T-cell (primary cell): ENCODE measurements at regions not wholly inside any gene's neighbourhood (a gene's known extent, or its start where the extent isn't known, plus 50 kb on each side); places are given as distances from the start of the nearest gene placed in this dataset.

ENCODE experiments used
- ATAC-seq, 4 experiments: fragments of 200-7000 bp in 3 of 4; fragments of 150-1000 bp in 1 of 4; cut with Tn5 transposase; replicated peaks in 1 of 4; 1 replicate in 3 of 4; 2 replicates in 1 of 4; pipeline ENCODE4 v1.10.0; 2021; ENCODE audit warnings: moderate library complexity in 3 of 4, mild to moderate bottlenecking in 2 of 4, moderate number of reproducible peaks in 1 of 4
- CTCF ChIA-PET, 2 donors: fragments of 300-600 bp; sonication (Branson Sonifier 250); formaldehyde crosslinking; loops; one replicate each; lab custom pipeline; 2022; ENCODE audit warnings: antibody characterized with exemption in 2 of 2; lab: Charles Lee
- POLR2A ChIA-PET, 2 donors: fragments of 300-600 bp; sonication (Branson Sonifier 250); formaldehyde crosslinking; loops; one replicate each; lab custom pipeline; 2022; ENCODE audit warnings: antibody characterized with exemption in 2 of 2; lab: Charles Lee
- DNase-seq, 35 experiments: peaks; one replicate each; pipeline versions ENCODE4 v3.0.0 to v3.0.0-alpha.2; 2013 to 2023
- H3K27ac ChIP-seq: one replicate; pipeline ENCODE4 v1.5.1; 2013; ENCODE audit warnings: low read length
- H3K27me3 ChIP-seq, 2 experiments: replicated peaks in 1 of 2; 1 replicate in 1 of 2; 2 replicates in 1 of 2; pipeline versions ENCODE4 v1.6.1 to v1.7.0; 2013; ENCODE audit warnings: low read length in 1 of 2, mixed read lengths in 1 of 2; ENCODE audit not compliant: control insufficient read depth in 2 of 2, insufficient read depth in 2 of 2; ENCODE audit errors: extremely low read depth in 1 of 2
- H3K36me3 ChIP-seq, 2 donors: 1 replicate in 1 of 2; 2 replicates in 1 of 2; pipeline versions ENCODE4 v1.6.1 to v1.7.0; 2013; ENCODE audit warnings: low read length in 1 of 2; ENCODE audit not compliant: control insufficient read depth in 2 of 2, insufficient read depth in 1 of 2; ENCODE audit errors: extremely low read depth in 1 of 2
- H3K4me1 ChIP-seq, 2 experiments: 1 replicate in 1 of 2; 2 replicates in 1 of 2; pipeline versions ENCODE4 v1.6.1 to v1.7.0; 2013; ENCODE audit warnings: low read length in 2 of 2, mixed read lengths in 1 of 2; ENCODE audit not compliant: insufficient read depth in 2 of 2, control insufficient read depth in 1 of 2; ENCODE audit errors: extremely low read depth in 1 of 2
- H3K4me3 ChIP-seq, 2 donors: 1 replicate in 1 of 2; 2 replicates in 1 of 2; pipeline versions ENCODE4 v1.5.1 to v1.7.0; 2013; ENCODE audit warnings: mild to moderate bottlenecking in 2 of 2, low read length in 1 of 2, moderate library complexity in 1 of 2; ENCODE audit not compliant: control insufficient read depth in 1 of 2; ENCODE audit errors: extremely low read depth in 1 of 2
- H3K9me3 ChIP-seq: 2 replicates; pipeline ENCODE4 v1.7.0; 2013
- H3K27ac Mint-ChIP-seq, 2 donors: one replicate each; pipeline ENCODE4 v1.8.0; 2020 to 2021; ENCODE audit warnings: mild to moderate bottlenecking in 2 of 2, mixed read lengths in 2 of 2
- H3K27me3 Mint-ChIP-seq, 2 donors: one replicate each; pipeline ENCODE4 v1.8.0; 2021 to 2022; ENCODE audit warnings: mixed read lengths in 2 of 2
- H3K36me3 Mint-ChIP-seq: one replicate; pipeline ENCODE4 v1.8.0; 2021; ENCODE audit warnings: mixed read lengths
- H3K4me1 Mint-ChIP-seq, 3 donors: one replicate each; pipeline ENCODE4 v1.8.0; 2020 to 2022; ENCODE audit warnings: mixed read lengths in 3 of 3, mild to moderate bottlenecking in 1 of 3
- H3K4me3 Mint-ChIP-seq, 3 donors: one replicate each; pipeline ENCODE4 v1.8.0; 2020 to 2022; ENCODE audit warnings: mild to moderate bottlenecking in 3 of 3, mixed read lengths in 3 of 3, moderate library complexity in 3 of 3
- H3K9me3 Mint-ChIP-seq, 3 donors: one replicate each; pipeline ENCODE4 v1.8.0; 2020 to 2022; ENCODE audit warnings: mixed read lengths in 3 of 3
- WGBS: methylation state at CpG from one replicate; pipeline ENCODE4 v1.1.5; 2013; ENCODE audit warnings: missing lambda C conversion rate; ENCODE audit not compliant: insufficient coverage; 5-methylcytosine and 5-hydroxymethylcytosine counted together

DNA sequence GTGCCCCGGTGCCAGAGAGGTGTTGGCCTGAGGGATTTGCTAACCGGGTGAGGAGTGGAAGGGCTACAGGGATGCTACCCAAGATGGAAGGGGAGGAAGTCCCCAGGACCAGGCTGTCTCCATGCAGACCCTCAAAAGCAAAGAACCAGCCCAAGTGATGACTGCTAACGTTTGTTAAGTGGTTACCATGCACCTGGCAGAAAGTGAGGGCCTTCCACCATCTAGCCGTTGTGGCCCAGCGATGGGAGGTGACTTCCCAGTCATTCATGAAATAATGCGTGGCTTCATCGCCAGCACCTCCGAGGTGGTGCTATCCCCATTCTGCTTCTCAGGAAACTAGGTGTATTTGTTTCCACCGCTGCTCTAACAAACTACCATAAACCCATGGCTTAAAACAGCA, 86.8 kb upstream of the LANCL2 start:
- Histone ChIP-seq H3K27ac (no peak overlapping the region), H3K9me3 (no peaks in the 10 kb centered on the region), H3K27me3 (peaks cover 0 to 16% of the 10 kb centered on the region in 2 experiments), H3K4me3 (no peak overlapping the region), H3K36me3 (no peaks in the 10 kb centered on the region), H3K4me1 (peaks cover 0 to 6% of the 10 kb centered on the region in 2 experiments)
- Mint-ChIP-seq H3K4me1 (peaks cover 0 to 6% (median 2%) of the 10 kb centered on the region in 3 donors), H3K9me3 (no peaks in the 10 kb centered on the region), H3K27me3 (peaks cover 2 to 3% of the 10 kb centered on the region in 2 donors), H3K4me3 (no peak overlapping the region), H3K36me3 (no peaks in the 10 kb centered on the region), H3K27ac (no peak overlapping the region)
- DNase-seq = no peak
- POLR2A ChIA-PET = no interaction called here
- no peak for ATAC-seq
- CTCF ChIA-PET = interaction anchor here in 1 of 2 donors (5.4 kb wide), 1 partner anchor 137 kb away, joined by 31 read pairs; no protein-coding TSS in a partner anchor
- WGBS = 76% methylated on average over 6 of the region's 9 CpGs

DNA sequence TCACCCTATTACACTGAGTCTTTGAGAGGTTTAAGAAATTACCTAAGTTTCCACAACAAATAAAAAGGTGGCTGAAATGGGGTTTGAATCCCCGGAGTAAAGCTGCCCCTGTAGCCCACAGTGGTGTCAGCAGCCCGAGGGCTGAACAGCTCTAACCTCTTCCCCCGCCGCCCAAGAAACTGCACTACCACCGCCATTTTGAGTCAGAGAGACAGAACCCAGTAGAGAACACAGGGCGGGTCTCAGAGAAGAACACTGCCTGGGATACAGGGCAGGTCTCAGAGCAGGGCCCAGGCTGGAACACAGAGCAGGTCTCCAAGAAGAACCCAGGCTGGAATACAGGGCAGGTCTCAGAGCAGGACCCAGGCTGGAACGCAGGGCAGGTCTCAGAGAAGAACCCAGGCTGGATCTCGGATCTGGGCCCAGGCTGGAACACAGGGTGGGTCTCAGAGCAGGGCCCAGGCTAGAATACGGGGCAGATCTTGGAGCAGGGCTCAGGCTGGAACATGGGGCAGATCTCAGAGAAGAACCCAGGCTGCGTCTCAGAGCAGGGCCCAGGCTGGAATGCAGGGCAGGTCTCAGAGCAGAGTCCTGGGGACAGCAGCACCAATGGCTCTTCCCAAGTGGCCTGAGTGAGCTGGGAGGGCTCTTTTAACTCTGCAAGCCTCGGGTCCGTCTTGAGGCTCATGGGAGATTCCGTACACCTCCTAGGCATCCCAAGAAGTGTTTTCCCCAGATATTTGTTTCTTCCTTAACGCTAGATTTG, 85.9 kb upstream of the LANCL2 start:
- Histone ChIP-seq H3K27me3 (peaks cover 0 to 9% of the 10 kb centered on the region in 2 experiments), H3K4me1 (peaks cover 0 to 6% of the 10 kb centered on the region in 2 experiments), H3K9me3 (no peaks in the 10 kb centered on the region), H3K4me3 (no peak overlapping the region), H3K36me3 (no peaks in the 10 kb centered on the region), H3K27ac (no peak overlapping the region)
- no peaks in the 10 kb centered on the region for H3K9me3 Mint-ChIP-seq
- 80% methylated on average over 12 of the region's 14 CpGs for WGBS
- CTCF ChIA-PET = interaction anchor here (3.1 to 5.4 kb wide), 2 partner anchors 136 kb away, joined by 22 to 31 read pairs; no protein-coding TSS in a partner anchor
- POLR2A ChIA-PET = no interaction called here
- H3K36me3 Mint-ChIP-seq = no peaks in the 10 kb centered on the region
- no peak for ATAC-seq
- no peak overlapping the region for H3K27ac Mint-ChIP-seq
- no peak overlapping the region for H3K4me3 Mint-ChIP-seq
- DNase-seq = no peak
- peaks cover 0 to 2% of the 10 kb centered on the region in 2 donors for H3K27me3 Mint-ChIP-seq
- H3K4me1 Mint-ChIP-seq = peaks cover 0 to 6% (median 2%) of the 10 kb centered on the region in 3 donors

- Histone ChIP-seq H3K4me1 (peaks cover 0 to 6% of the 10 kb centered on the region in 2 experiments), H3K27ac (no peak overlapping the region), H3K36me3 (no peaks in the 10 kb centered on the region), H3K27me3 (peaks cover 0 to 9% of the 10 kb centered on the region in 2 experiments), H3K4me3 (no peak overlapping the region), H3K9me3 (no peaks in the 10 kb centered on the region)
- Mint-ChIP-seq H3K9me3 (no peaks in the 10 kb centered on the region), H3K4me1 (peaks cover 0 to 6% (median 2%) of the 10 kb centered on the region in 3 donors), H3K36me3 (no peaks in the 10 kb centered on the region), H3K4me3 (no peak overlapping the region), H3K27ac (no peak overlapping the region), H3K27me3 (peaks cover 0 to 2% of the 10 kb centered on the region in 2 donors)
- CTCF ChIA-PET = interaction anchor here (0.6 to 5.4 kb wide), 13 partner anchors 9 to 235 kb away, joined by 3 to 31 read pairs (median 5); no protein-coding TSS in a partner anchor
- POLR2A ChIA-PET = no interaction called here
- ATAC-seq (peak; percentile 60 to 85 (median 70)), DNase-seq (peak in 32 of 35 experiments; percentile 6 to 81 (median 45))
- WGBS = no CpG with 5 or more reads among the region's 3 CpGs
These were observed 85.1 kb upstream of the LANCL2 start for GRCh38 chr7:55280031-55280454.

DNA sequence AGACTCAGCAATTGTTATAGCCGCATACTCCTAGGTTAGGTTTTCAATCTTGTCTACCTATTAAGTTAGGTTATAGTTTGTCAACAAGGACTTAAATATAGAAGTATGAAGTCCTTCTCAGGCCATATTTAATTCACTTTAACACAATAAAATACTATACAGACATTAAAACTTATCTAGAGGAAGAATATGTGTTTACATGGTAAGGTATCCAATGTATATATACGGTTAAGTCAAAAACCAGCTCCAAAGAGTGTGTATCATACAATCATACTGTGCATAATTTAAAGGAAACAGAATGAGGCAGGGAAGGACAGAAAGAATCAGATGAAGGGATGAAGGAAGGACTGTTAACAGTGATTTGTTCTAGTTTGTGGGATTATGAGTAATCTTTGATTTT, 79.5 kb upstream of the LANCL2 start:
- no peak for ATAC-seq
- Histone ChIP-seq H3K27ac (no peak overlapping the region), H3K4me3 (no peak overlapping the region), H3K9me3 (no peaks in the 10 kb centered on the region), H3K36me3 (no peaks in the 10 kb centered on the region), H3K27me3 (peaks cover 0 to 3% of the 10 kb centered on the region in 2 experiments), H3K4me1 (no peaks in the 10 kb centered on the region)
- Mint-ChIP-seq H3K27me3 (no peaks in the 10 kb centered on the region), H3K4me3 (no peak overlapping the region), H3K9me3 (no peaks in the 10 kb centered on the region), H3K36me3 (no peaks in the 10 kb centered on the region), H3K4me1 (peaks cover 0 to 1% (median 0%) of the 10 kb centered on the region in 3 donors), H3K27ac (no peak overlapping the region)
- ChIA-PET CTCF (interaction anchor here in 1 of 2 donors (0.7 to 1.1 kb wide), 2 partner anchors 130 to 678 kb away, joined by 3 to 5 read pairs; no protein-coding TSS in a partner anchor), POLR2A (no interaction called here)
- WGBS = no CpG with 5 or more reads among the region's 2 CpGs
- DNase-seq = no peak

DNA sequence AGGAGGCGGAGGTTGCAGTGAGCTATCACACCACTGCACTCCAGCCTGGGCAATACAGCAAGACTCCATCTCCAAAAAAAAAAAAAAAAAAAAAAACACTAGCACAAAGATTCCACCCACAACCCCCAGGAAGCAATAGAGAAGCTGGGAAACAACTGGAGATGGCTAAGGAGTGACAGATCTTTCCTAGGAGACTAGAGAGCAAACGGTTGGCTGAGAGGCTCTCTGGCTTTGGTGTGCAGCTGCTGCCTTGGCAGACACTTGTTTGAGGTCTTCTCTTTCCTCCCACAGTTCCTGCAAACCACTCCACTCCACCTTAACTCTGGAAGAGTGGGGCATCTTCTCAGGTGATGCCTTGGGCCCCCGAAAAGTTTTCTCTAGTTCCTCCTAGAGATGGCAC, 78.5 kb upstream of the LANCL2 start:
- Mint-ChIP-seq H3K4me3 (no peak overlapping the region), H3K36me3 (no peaks in the 10 kb centered on the region), H3K27ac (no peak overlapping the region), H3K4me1 (peaks cover 0 to 1% (median 0%) of the 10 kb centered on the region in 3 donors), H3K9me3 (no peaks in the 10 kb centered on the region), H3K27me3 (peaks cover 0 to 3% of the 10 kb centered on the region in 2 donors)
- Histone ChIP-seq H3K27me3 (peaks cover 0 to 3% of the 10 kb centered on the region in 2 experiments), H3K4me3 (no peak overlapping the region), H3K9me3 (no peaks in the 10 kb centered on the region), H3K4me1 (no peaks in the 10 kb centered on the region), H3K27ac (no peak overlapping the region), H3K36me3 (no peaks in the 10 kb centered on the region)
- ChIA-PET POLR2A (no interaction called here), CTCF (interaction anchor here (0.6 to 1.1 kb wide), 5 partner anchors 15 to 547 kb away, joined by 3 to 16 read pairs (median 5); no protein-coding TSS in a partner anchor)
- no CpG with 5 or more reads among the region's 3 CpGs for WGBS
- DNase-seq (no peak), ATAC-seq (no peak)

- ATAC-seq (no peak), DNase-seq (no peak)
- WGBS = 92% methylated on average over 3 of the region's 5 CpGs
- Mint-ChIP-seq H3K9me3 (no peaks in the 10 kb centered on the region), H3K27me3 (peaks cover 0 to 10% of the 10 kb centered on the region in 2 donors), H3K4me1 (peaks cover 0 to 1% (median 0%) of the 10 kb centered on the region in 3 donors), H3K36me3 (no peaks in the 10 kb centered on the region), H3K27ac (no peak overlapping the region), H3K4me3 (no peak overlapping the region)
- CTCF ChIA-PET = interaction anchor here (0.5 to 1.5 kb wide), 3 partner anchors 8 to 14 kb away, joined by 3 to 10 read pairs (median 4); no protein-coding TSS in a partner anchor
- Histone ChIP-seq H3K27ac (no peak overlapping the region), H3K27me3 (peaks cover 0 to 3% of the 10 kb centered on the region in 2 experiments), H3K9me3 (no peaks in the 10 kb centered on the region), H3K36me3 (no peaks in the 10 kb centered on the region), H3K4me3 (no peak overlapping the region), H3K4me1 (no peaks in the 10 kb centered on the region)
- POLR2A ChIA-PET = no interaction called here
These were observed 76.9 kb upstream of the LANCL2 start for GRCh38 chr7:55288070-55288824.
